Mucosa of descending colon (tissue), 3 donors: ENCODE measurements at regions not wholly inside any gene's neighbourhood (a gene's known extent, or its start where the extent isn't known, plus 50 kb on each side); places are given as distances from the start of the nearest gene placed in this dataset.

Source experiments
- ATAC-seq: fragments of 200-7000 bp; cut with Tn5 transposase; one replicate; pipeline ENCODE4 v1.9.1; 2020; ENCODE audit warnings: mild to moderate bottlenecking, moderate library complexity
- DNase-seq, 3 donors: peaks; one replicate each; pipeline ENCODE4 v3.0.0-alpha.2; 2020
- H3K36me3 ChIP-seq: fragments of 200-600 bp; one replicate; pipeline ENCODE4 v1.8.0; 2021; ENCODE audit warnings: low read depth, mild to moderate bottlenecking
- H3K4me1 ChIP-seq: fragments of 200-600 bp; one replicate; pipeline ENCODE4 v1.8.0; 2021; ENCODE audit warnings: low read depth, mild to moderate bottlenecking
- H3K4me3 ChIP-seq: fragments of 200-600 bp; one replicate; pipeline ENCODE4 v1.8.0; 2021; ENCODE audit warnings: mild to moderate bottlenecking
- H3K9me3 ChIP-seq: fragments of 200-600 bp; one replicate; pipeline ENCODE4 v1.8.0; 2021; ENCODE audit warnings: mild to moderate bottlenecking
- CTCF ChIP-seq: fragments of 200-600 bp; IDR thresholded peaks from one replicate; pipeline ENCODE4 v1.8.0; 2022; ENCODE audit warnings: antibody characterized with exemption, mild to moderate bottlenecking
- intact Hi-C, 2 donors: fragments of 100-400 bp; cut with DNase I in 1 of 2; cut with micrococcal nuclease in 1 of 2; formaldehyde crosslinking; loops; one replicate each; pipeline versions ENCODE4 v1.11.0 to v1.11.1; 2022; cut with DNase I, micrococcal nuclease
- donor health status: DM: no; HTN: no; CAD: no; lungs with moderate emphysema.
- donor health status: DM: no; HTN: no; CAD: no.
- donor health status: DM: no; HTN: yes; CAD: no.

GRCh38 chr16:86121374-86122010 lies 222.5 kb downstream of the IRF8 start:
- Histone ChIP-seq H3K4me3 (no peak overlapping the region), H3K4me1 (no peaks in the 10 kb centered on the region), H3K36me3 (no peaks in the 10 kb centered on the region), H3K9me3 (no peaks in the 10 kb centered on the region)
- ATAC-seq (no peak), DNase-seq (no peak)
- intact Hi-C loops = no loop called here
- no peak for TF ChIP-seq CTCF

GRCh38 chr16:86122681-86123342 lies 223.8 kb downstream of the IRF8 start:
- DNase-seq = no peak
- ATAC-seq = peak; percentile 62

GRCh38 chr16:86124321-86124720 lies 225.4 kb downstream of the IRF8 start:
- no peaks in the 10 kb centered on the region for H3K36me3 ChIP-seq
- no peak for TF ChIP-seq CTCF
- H3K4me1 ChIP-seq = no peaks in the 10 kb centered on the region
- no peak for DNase-seq
- no peaks in the 10 kb centered on the region for H3K9me3 ChIP-seq
- ATAC-seq = no peak
- intact Hi-C loops = no loop called here
- H3K4me3 ChIP-seq = no peak overlapping the region

More at GRCh38 chr16:86122681-86123342, 223.8 kb downstream of the IRF8 start:
- no peak overlapping the region for H3K4me3 ChIP-seq
- H3K9me3 ChIP-seq = no peaks in the 10 kb centered on the region
- H3K4me1 ChIP-seq = no peaks in the 10 kb centered on the region
- intact Hi-C loops = no loop called here
- TF ChIP-seq CTCF = no peak
- no peaks in the 10 kb centered on the region for H3K36me3 ChIP-seq

GRCh38 chr16:86126891-86127290 lies 227.9 kb downstream of the IRF8 start:
- intact Hi-C loops = no loop called here
- ATAC-seq (no peak), DNase-seq (no peak)
- Histone ChIP-seq H3K36me3 (no peaks in the 10 kb centered on the region), H3K4me1 (no peaks in the 10 kb centered on the region), H3K9me3 (no peaks in the 10 kb centered on the region), H3K4me3 (no peak overlapping the region)
- no peak for TF ChIP-seq CTCF

- Histone ChIP-seq H3K36me3 (no peaks in the 10 kb centered on the region), H3K4me3 (no peak overlapping the region), H3K9me3 (no peaks in the 10 kb centered on the region), H3K4me1 (no peaks in the 10 kb centered on the region)
- intact Hi-C loops = no loop called here
- TF ChIP-seq CTCF = no peak
- DNase-seq (no peak), ATAC-seq (no peak)
These were observed 228.4 kb downstream of the IRF8 start for GRCh38 chr16:86127366-86127765.
